ENCODE measurements at regions not wholly inside any gene's neighbourhood (a gene's known extent, or its start where the extent isn't known, plus 50 kb on each side); places are given as distances from the start of the nearest gene placed in this dataset.

- H3K27ac Mint-ChIP-seq = no peak overlapping the region
- no peak overlapping the region for H3K4me3 Mint-ChIP-seq
- intact Hi-C loops (cut with micrococcal nuclease) = no loop called here
- Histone ChIP-seq H3K4me1 (ENCODE audit: control insufficient read depth, insufficient read depth, low read length) (no peaks in the 10 kb centered on the region), H3K9me3 (ENCODE audit: control insufficient read depth, insufficient read depth, low read length) (no peaks in the 10 kb centered on the region), H3K27me3 (ENCODE audit: control insufficient read depth, insufficient read depth, low read length) (no peaks in the 10 kb centered on the region), H3K36me3 (ENCODE audit: control insufficient read depth, insufficient read depth, low read length) (no peaks in the 10 kb centered on the region), H3K4me3 (ENCODE audit: low read length) (no peak overlapping the region), H3K27ac (ENCODE audit: low read length) (no peak overlapping the region)
- TF ChIP-seq CTCF (IDR thresholded peaks at IDR 0.05) = no peak
- no peak for ATAC-seq
- H3K9me3 Mint-ChIP-seq = no peaks in the 10 kb centered on the region
- H3K36me3 Mint-ChIP-seq = no peaks in the 10 kb centered on the region
- no peaks in the 10 kb centered on the region for H3K4me1 Mint-ChIP-seq
- 95% methylated on average over 3 of the region's 4 CpGs for WGBS (ENCODE audit: insufficient coverage)
- H3K27me3 Mint-ChIP-seq (ENCODE audit: low read depth in 2 of 2) = no peaks in the 10 kb centered on the region
- no peak for DNase-seq
Observed at GRCh38 chr1:56438901-56439551, 140.3 kb downstream of the PLPP3 start.

GRCh38 chr1:56437959-56438358 lies 141.4 kb downstream of the PLPP3 start:
- H3K9me3 Mint-ChIP-seq = no peaks in the 10 kb centered on the region
- DNase-seq (no peak), ATAC-seq (no peak)
- H3K27me3 Mint-ChIP-seq (ENCODE audit: low read depth in 2 of 2) = peaks cover 0 to 7% of the 10 kb centered on the region in 2 donors
- WGBS (ENCODE audit: insufficient coverage) = 50% methylated on average over 1 of the region's 1 CpG
- no peaks in the 10 kb centered on the region for H3K4me1 Mint-ChIP-seq
- H3K4me3 Mint-ChIP-seq = no peak overlapping the region
- no peak overlapping the region for H3K27ac ChIP-seq (ENCODE audit: low read length)
- TF ChIP-seq CTCF (IDR thresholded peaks at IDR 0.05) = no peak
- intact Hi-C loops (cut with micrococcal nuclease) = no loop called here
- no peak overlapping the region for H3K4me3 ChIP-seq (ENCODE audit: low read length)
- H3K36me3 ChIP-seq (ENCODE audit: control insufficient read depth, insufficient read depth, low read length) = no peaks in the 10 kb centered on the region
- H3K27me3 ChIP-seq (ENCODE audit: control insufficient read depth, insufficient read depth, low read length) = no peaks in the 10 kb centered on the region
- peaks cover 3% of the 10 kb centered on the region for H3K4me1 ChIP-seq (ENCODE audit: control insufficient read depth, insufficient read depth, low read length)
- H3K27ac Mint-ChIP-seq = no peak overlapping the region
- H3K9me3 ChIP-seq (ENCODE audit: control insufficient read depth, insufficient read depth, low read length) = no peaks in the 10 kb centered on the region
- H3K36me3 Mint-ChIP-seq = no peaks in the 10 kb centered on the region

GRCh38 chr1:56436912-56437417 lies 142.4 kb downstream of the PLPP3 start:
- Histone ChIP-seq H3K4me1 (ENCODE audit: control insufficient read depth, insufficient read depth, low read length) (peaks cover 8% of the 10 kb centered on the region), H3K27ac (ENCODE audit: low read length) (no peak overlapping the region), H3K9me3 (ENCODE audit: control insufficient read depth, insufficient read depth, low read length) (no peaks in the 10 kb centered on the region), H3K4me3 (ENCODE audit: low read length) (no peak overlapping the region), H3K36me3 (ENCODE audit: control insufficient read depth, insufficient read depth, low read length) (no peaks in the 10 kb centered on the region), H3K27me3 (ENCODE audit: control insufficient read depth, insufficient read depth, low read length) (no peaks in the 10 kb centered on the region)
- Mint-ChIP-seq H3K9me3 (no peaks in the 10 kb centered on the region), H3K27ac (no peak overlapping the region), H3K4me3 (no peak overlapping the region), H3K27me3 (ENCODE audit: low read depth in 2 of 2) (peaks cover 0 to 11% of the 10 kb centered on the region in 2 donors), H3K36me3 (no peaks in the 10 kb centered on the region), H3K4me1 (no peaks in the 10 kb centered on the region)
- no peak for ATAC-seq
- 97% methylated on average over 8 of the region's 8 CpGs for WGBS (ENCODE audit: insufficient coverage)
- intact Hi-C loops (cut with micrococcal nuclease) = no loop called here
- DNase-seq = no peak
- no peak for TF ChIP-seq CTCF (IDR thresholded peaks at IDR 0.05)

- H3K4me1 ChIP-seq (ENCODE audit: control insufficient read depth, insufficient read depth, low read length) = peaks cover 8% of the 10 kb centered on the region
- intact Hi-C loops (cut with micrococcal nuclease) = no loop called here
- H3K36me3 ChIP-seq (ENCODE audit: control insufficient read depth, insufficient read depth, low read length) = no peaks in the 10 kb centered on the region
- Mint-ChIP-seq H3K4me3 (no peak overlapping the region), H3K9me3 (no peaks in the 10 kb centered on the region), H3K36me3 (no peaks in the 10 kb centered on the region), H3K4me1 (no peaks in the 10 kb centered on the region), H3K27me3 (ENCODE audit: low read depth in 2 of 2) (peaks cover 0 to 14% of the 10 kb centered on the region in 2 donors), H3K27ac (no peak overlapping the region)
- no peak for TF ChIP-seq CTCF (IDR thresholded peaks at IDR 0.05)
- no peaks in the 10 kb centered on the region for H3K9me3 ChIP-seq (ENCODE audit: control insufficient read depth, insufficient read depth, low read length)
- ATAC-seq (no peak), DNase-seq (no peak)
- H3K27ac ChIP-seq (ENCODE audit: low read length) = no peak overlapping the region
- no peak overlapping the region for H3K4me3 ChIP-seq (ENCODE audit: low read length)
- 96% methylated on average over 3 of the region's 4 CpGs for WGBS (ENCODE audit: insufficient coverage)
- no peaks in the 10 kb centered on the region for H3K27me3 ChIP-seq (ENCODE audit: control insufficient read depth, insufficient read depth, low read length)
Observed at GRCh38 chr1:56436296-56436695, 143.1 kb downstream of the PLPP3 start.
